ENCODE measurements at regions not wholly inside any gene's neighbourhood (a gene's known extent, or its start where the extent isn't known, plus 50 kb on each side); places are given as distances from the start of the nearest gene placed in this dataset.

DNA sequence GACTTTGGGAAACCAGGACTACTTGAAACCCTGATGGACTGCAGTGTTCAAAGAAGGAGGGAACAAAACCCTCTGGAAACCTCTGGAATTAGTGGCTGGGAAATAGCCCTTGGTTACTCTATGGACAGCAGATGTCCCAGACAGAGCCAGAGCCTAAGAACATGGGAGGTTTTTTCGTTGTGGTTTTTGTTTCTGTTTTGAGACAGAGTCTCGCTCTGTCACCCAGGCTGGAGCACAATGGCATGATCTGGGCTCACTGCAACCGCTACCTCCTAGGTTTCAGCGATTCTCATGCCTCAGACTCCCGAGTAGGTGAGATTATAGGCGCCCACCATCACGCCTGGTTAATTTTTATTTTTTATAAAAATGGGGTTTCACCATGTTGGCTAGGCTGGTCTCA lies 1378.7 kb downstream of the AACS start (continued):
- TF ChIP-seq ASH2L (IDR thresholded peaks at IDR 0.05; ENCODE audit: low read length) (no peak), GTF2F1 (IDR thresholded peaks at IDR 0.05; ENCODE audit: borderline replicate concordance, low read depth, low read length) (no peak), FOSL1 (IDR thresholded peaks at IDR 0.05; ENCODE audit: insufficient read depth, low read depth, low read length) (no peak), CBX8 (IDR thresholded peaks at IDR 0.05; ENCODE audit: borderline replicate concordance, low read depth, low read length) (no peak)
